Loucy (cell line): ENCODE measurements at regions not wholly inside any gene's neighbourhood (a gene's known extent, or its start where the extent isn't known, plus 50 kb on each side); places are given as distances from the start of the nearest gene placed in this dataset.

Experiments used
- EZH2phosphoT487 ChIP-seq: fragments of 200-600 bp; IDR thresholded peaks from 2 replicates; pipeline ENCODE4 v1.6.1; 2018; ENCODE audit warnings: antibody characterized with exemption, mild to moderate bottlenecking, moderate library complexity, borderline replicate concordance
- TF ChIP-seq, protein P1 (sequence below): fragments of 200-600 bp; sonication (generic); conservative IDR thresholded peaks from 2 replicates; pipeline ENCODE4 v1.5.1; 2014; ENCODE audit warnings: mild to moderate bottlenecking, antibody characterized with exemption, low read length

DNA sequence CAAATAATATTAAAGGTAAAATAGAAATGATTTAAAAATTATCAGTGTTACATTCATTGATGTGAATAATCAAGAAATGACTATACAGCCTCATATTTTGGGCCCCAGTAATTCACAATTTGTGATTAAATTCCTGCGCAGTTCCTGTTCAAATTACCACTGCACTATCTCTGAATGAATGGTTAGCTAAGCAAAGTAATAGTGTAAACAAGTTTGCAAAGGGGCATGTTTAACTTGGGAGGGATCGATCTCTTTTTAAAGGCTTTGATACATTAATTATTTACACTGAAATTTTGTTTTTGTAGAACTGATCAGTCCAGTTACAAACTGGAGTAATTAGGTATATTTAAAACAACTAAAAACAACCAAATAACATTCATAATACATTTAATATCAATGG, 784.4 kb downstream of the RPA4 start:
- TF ChIP-seq, protein P1, sequence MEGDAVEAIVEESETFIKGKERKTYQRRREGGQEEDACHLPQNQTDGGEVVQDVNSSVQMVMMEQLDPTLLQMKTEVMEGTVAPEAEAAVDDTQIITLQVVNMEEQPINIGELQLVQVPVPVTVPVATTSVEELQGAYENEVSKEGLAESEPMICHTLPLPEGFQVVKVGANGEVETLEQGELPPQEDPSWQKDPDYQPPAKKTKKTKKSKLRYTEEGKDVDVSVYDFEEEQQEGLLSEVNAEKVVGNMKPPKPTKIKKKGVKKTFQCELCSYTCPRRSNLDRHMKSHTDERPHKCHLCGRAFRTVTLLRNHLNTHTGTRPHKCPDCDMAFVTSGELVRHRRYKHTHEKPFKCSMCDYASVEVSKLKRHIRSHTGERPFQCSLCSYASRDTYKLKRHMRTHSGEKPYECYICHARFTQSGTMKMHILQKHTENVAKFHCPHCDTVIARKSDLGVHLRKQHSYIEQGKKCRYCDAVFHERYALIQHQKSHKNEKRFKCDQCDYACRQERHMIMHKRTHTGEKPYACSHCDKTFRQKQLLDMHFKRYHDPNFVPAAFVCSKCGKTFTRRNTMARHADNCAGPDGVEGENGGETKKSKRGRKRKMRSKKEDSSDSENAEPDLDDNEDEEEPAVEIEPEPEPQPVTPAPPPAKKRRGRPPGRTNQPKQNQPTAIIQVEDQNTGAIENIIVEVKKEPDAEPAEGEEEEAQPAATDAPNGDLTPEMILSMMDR: no peak
- no peak for TF ChIP-seq EZH2phosphoT487
